IPS-15b (cell line): ENCODE measurements at regions not wholly inside any gene's neighbourhood (a gene's known extent, or its start where the extent isn't known, plus 50 kb on each side); places are given as distances from the start of the nearest gene placed in this dataset.

Source experiments
- H3K27me3 ChIP-seq: one replicate; pipeline ENCODE4 v1.6.1; 2013; ENCODE audit warnings: low read length; ENCODE audit not compliant: control insufficient read depth, insufficient read depth
- H3K36me3 ChIP-seq: one replicate; pipeline ENCODE4 v1.6.1; 2013; ENCODE audit warnings: low read length; ENCODE audit not compliant: control insufficient read depth, insufficient read depth
- H3K4me1 ChIP-seq: one replicate; pipeline ENCODE4 v1.6.1; 2013; ENCODE audit warnings: mild to moderate bottlenecking, low read length; ENCODE audit not compliant: control insufficient read depth, insufficient read depth
- H3K4me3 ChIP-seq: one replicate; pipeline ENCODE4 v1.5.1; 2013; ENCODE audit warnings: low read depth, low read length
- H3K9ac ChIP-seq: one replicate; pipeline ENCODE4 v1.6.1; 2013; ENCODE audit warnings: low read depth, mild to moderate bottlenecking, low read length
- H3K9me3 ChIP-seq: one replicate; pipeline ENCODE4 v1.6.1; 2013; ENCODE audit warnings: mild to moderate bottlenecking, low read length; ENCODE audit not compliant: control insufficient read depth, insufficient read depth

- Histone ChIP-seq H3K4me1 (no peaks in the 10 kb centered on the region), H3K9me3 (no peaks in the 10 kb centered on the region), H3K27me3 (no peaks in the 10 kb centered on the region), H3K4me3 (no peak overlapping the region), H3K9ac (no peak overlapping the region), H3K36me3 (no peaks in the 10 kb centered on the region)
These were observed 1418.5 kb downstream of the EFNB2 start for GRCh38 chr13:105116966-105117365.

GRCh38 chr13:105112561-105112960 lies 1422.9 kb downstream of the EFNB2 start:
- Histone ChIP-seq H3K4me3 (no peak overlapping the region), H3K9ac (no peak overlapping the region), H3K27me3 (no peaks in the 10 kb centered on the region), H3K4me1 (no peaks in the 10 kb centered on the region), H3K36me3 (no peaks in the 10 kb centered on the region), H3K9me3 (no peaks in the 10 kb centered on the region)

DNA sequence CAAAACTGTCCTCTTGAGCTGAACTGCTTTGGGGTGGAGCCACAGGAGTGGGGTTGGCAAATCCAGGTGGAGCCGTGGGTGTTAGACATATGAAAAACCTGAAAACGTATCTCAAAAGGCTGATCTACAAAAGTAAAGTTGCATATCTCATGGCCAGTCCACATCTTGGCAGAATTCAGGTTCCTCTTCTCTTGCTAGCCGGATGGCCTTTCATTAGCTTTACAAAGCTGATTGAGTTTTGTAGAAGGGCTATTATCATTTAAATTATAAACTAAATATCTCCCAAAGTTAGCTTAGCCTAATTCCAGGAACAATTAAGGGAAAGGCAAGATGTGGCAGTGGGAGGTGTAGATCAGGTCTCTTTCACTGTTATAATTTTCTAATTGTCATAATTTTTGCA lies 1427.7 kb downstream of the EFNB2 start:
- Histone ChIP-seq H3K9ac (no peak overlapping the region), H3K27me3 (no peaks in the 10 kb centered on the region), H3K4me1 (no peaks in the 10 kb centered on the region), H3K36me3 (no peaks in the 10 kb centered on the region), H3K9me3 (no peaks in the 10 kb centered on the region), H3K4me3 (no peak overlapping the region)

GRCh38 chr13:105105471-105105870 lies 1430.0 kb downstream of the EFNB2 start:
- Histone ChIP-seq H3K9ac (no peak overlapping the region), H3K4me3 (no peak overlapping the region), H3K27me3 (no peaks in the 10 kb centered on the region), H3K9me3 (no peaks in the 10 kb centered on the region), H3K4me1 (no peaks in the 10 kb centered on the region), H3K36me3 (no peaks in the 10 kb centered on the region)

- H3K9me3 ChIP-seq = no peaks in the 10 kb centered on the region
- no peaks in the 10 kb centered on the region for H3K27me3 ChIP-seq
- H3K4me3 ChIP-seq = no peak overlapping the region
- H3K36me3 ChIP-seq = no peaks in the 10 kb centered on the region
- H3K4me1 ChIP-seq = no peaks in the 10 kb centered on the region
- H3K9ac ChIP-seq = no peak overlapping the region
These were observed 1437.9 kb downstream of the EFNB2 start for GRCh38 chr13:105097521-105097920.

- Histone ChIP-seq H3K4me1 (no peaks in the 10 kb centered on the region), H3K27me3 (no peaks in the 10 kb centered on the region), H3K9ac (no peak overlapping the region), H3K9me3 (no peaks in the 10 kb centered on the region), H3K4me3 (no peak overlapping the region), H3K36me3 (no peaks in the 10 kb centered on the region)
These were observed 1445.4 kb downstream of the EFNB2 start for GRCh38 chr13:105089858-105090643.

GRCh38 chr13:105087945-105088344 lies 1447.5 kb downstream of the EFNB2 start:
- no peak overlapping the region for H3K9ac ChIP-seq
- H3K36me3 ChIP-seq = no peaks in the 10 kb centered on the region
- H3K27me3 ChIP-seq = no peaks in the 10 kb centered on the region
- no peak overlapping the region for H3K4me3 ChIP-seq
- H3K9me3 ChIP-seq = no peaks in the 10 kb centered on the region
- H3K4me1 ChIP-seq = no peaks in the 10 kb centered on the region

- Histone ChIP-seq H3K4me1 (no peaks in the 10 kb centered on the region), H3K36me3 (no peaks in the 10 kb centered on the region), H3K4me3 (no peak overlapping the region), H3K27me3 (no peaks in the 10 kb centered on the region), H3K9ac (no peak overlapping the region), H3K9me3 (no peaks in the 10 kb centered on the region)
These were observed 1450.5 kb downstream of the EFNB2 start for GRCh38 chr13:105084931-105085330.

- H3K9me3 ChIP-seq = no peaks in the 10 kb centered on the region
- no peaks in the 10 kb centered on the region for H3K27me3 ChIP-seq
- no peaks in the 10 kb centered on the region for H3K36me3 ChIP-seq
- no peak overlapping the region for H3K4me3 ChIP-seq
- H3K9ac ChIP-seq = no peak overlapping the region
- H3K4me1 ChIP-seq = no peaks in the 10 kb centered on the region
These were observed 1451.5 kb downstream of the EFNB2 start for GRCh38 chr13:105083992-105084391.

DNA sequence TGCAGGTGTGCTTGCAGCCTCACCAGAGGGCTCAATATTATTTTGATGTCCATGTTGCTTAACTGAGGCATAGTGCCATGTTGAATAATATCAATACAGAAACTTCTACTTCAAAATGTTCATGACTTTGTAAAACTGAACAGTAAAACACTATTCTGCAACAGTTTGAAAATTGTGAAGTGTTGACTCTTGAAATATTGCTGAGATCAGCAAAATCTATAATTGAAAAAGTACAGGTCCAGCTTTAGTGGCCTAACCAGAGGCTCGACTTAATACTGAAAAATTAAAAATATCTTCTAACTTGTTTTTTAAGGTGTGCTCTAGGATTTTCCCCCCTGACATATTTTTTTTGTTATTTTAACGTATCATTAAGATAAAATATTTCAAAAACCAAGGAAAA lies 1460.7 kb downstream of the EFNB2 start:
- Histone ChIP-seq H3K9ac (no peak overlapping the region), H3K9me3 (no peaks in the 10 kb centered on the region), H3K4me1 (no peaks in the 10 kb centered on the region), H3K4me3 (no peak overlapping the region), H3K27me3 (no peaks in the 10 kb centered on the region), H3K36me3 (no peaks in the 10 kb centered on the region)

GRCh38 chr13:105073041-105073440 lies 1462.4 kb downstream of the EFNB2 start:
- no peaks in the 10 kb centered on the region for H3K4me1 ChIP-seq
- H3K9me3 ChIP-seq = no peaks in the 10 kb centered on the region
- no peaks in the 10 kb centered on the region for H3K27me3 ChIP-seq
- H3K36me3 ChIP-seq = no peaks in the 10 kb centered on the region
- no peak overlapping the region for H3K9ac ChIP-seq
- H3K4me3 ChIP-seq = no peak overlapping the region

DNA sequence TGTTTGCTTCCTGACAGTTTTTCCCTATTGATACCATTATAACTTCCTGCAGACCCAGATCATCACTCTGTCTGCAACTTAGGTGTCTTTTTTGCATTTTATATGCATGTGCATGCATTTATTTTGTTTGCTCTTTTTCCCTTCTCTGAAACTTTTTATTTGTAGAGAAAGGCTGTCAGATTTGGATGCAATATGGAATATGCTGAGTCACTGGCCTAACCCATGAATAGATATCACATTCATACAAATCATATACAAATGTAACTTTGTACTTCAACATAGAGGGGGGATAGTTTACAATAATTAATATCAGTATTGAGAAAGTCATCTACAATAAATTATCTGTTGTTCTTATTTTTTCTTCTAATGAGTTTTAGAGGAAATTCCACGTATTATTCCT lies 1465.0 kb downstream of the EFNB2 start:
- Histone ChIP-seq H3K4me3 (no peak overlapping the region), H3K9ac (no peak overlapping the region)

More for the DNA sequence above, 1465.0 kb downstream of the EFNB2 start:
- H3K27me3 ChIP-seq = no peaks in the 10 kb centered on the region
- H3K4me1 ChIP-seq = no peaks in the 10 kb centered on the region
- no peaks in the 10 kb centered on the region for H3K9me3 ChIP-seq
- no peaks in the 10 kb centered on the region for H3K36me3 ChIP-seq
